ENCODE measurements at regions not wholly inside any gene's neighbourhood (a gene's known extent, or its start where the extent isn't known, plus 50 kb on each side); places are given as distances from the start of the nearest gene placed in this dataset.

DNA sequence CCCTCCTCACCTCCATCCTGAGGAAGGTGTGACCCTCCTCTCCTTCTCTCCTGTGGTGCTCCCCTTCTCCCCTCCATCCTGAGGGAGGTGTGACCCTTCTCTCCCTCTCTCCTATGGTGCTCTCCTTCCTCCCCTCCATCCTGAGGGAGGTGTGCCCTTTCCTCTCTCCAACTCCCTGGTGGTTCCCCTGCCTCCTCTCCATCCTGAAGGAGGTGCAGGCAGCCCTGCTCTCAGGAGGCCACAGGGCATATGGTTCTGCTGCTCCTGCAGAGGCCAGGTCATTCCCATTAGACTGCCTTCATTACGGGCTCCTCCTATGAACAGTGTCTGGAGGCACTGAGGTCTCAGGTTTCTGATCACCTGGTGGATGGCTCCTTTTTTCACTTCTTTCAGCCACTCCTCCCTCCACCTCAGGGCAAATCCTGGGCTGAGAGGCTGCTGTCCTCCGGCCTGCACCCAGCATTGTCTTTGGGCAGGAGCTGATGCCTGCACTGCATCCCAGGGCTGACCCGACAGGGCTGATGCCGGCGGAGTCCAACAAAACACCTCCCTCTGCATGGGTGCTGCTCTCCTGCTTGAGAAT is 197.1 kb downstream of the MED10 start:
- no peaks in the 10 kb centered on the region for H3K4me1 ChIP-seq
- DNase-seq (no peak), FAIRE-seq (no peak), ATAC-seq (no peak)
- intact Hi-C loops (cut with DNase I): no loop called here
- TF ChIP-seq, protein P1, sequence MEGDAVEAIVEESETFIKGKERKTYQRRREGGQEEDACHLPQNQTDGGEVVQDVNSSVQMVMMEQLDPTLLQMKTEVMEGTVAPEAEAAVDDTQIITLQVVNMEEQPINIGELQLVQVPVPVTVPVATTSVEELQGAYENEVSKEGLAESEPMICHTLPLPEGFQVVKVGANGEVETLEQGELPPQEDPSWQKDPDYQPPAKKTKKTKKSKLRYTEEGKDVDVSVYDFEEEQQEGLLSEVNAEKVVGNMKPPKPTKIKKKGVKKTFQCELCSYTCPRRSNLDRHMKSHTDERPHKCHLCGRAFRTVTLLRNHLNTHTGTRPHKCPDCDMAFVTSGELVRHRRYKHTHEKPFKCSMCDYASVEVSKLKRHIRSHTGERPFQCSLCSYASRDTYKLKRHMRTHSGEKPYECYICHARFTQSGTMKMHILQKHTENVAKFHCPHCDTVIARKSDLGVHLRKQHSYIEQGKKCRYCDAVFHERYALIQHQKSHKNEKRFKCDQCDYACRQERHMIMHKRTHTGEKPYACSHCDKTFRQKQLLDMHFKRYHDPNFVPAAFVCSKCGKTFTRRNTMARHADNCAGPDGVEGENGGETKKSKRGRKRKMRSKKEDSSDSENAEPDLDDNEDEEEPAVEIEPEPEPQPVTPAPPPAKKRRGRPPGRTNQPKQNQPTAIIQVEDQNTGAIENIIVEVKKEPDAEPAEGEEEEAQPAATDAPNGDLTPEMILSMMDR (IDR thresholded peaks at IDR 0.05): no peak
- H3K27me3 ChIP-seq: no peaks in the 10 kb centered on the region
- H3K36me3 ChIP-seq: no peaks in the 10 kb centered on the region
- WGBS, 2 donors: 42% methylated on average over 5 of the region's 5 CpGs
- H3K9me3 ChIP-seq: no peaks in the 10 kb centered on the region
- no peak overlapping the region for H3K4me3 ChIP-seq
- no peak overlapping the region for H3K27ac ChIP-seq

DNA sequence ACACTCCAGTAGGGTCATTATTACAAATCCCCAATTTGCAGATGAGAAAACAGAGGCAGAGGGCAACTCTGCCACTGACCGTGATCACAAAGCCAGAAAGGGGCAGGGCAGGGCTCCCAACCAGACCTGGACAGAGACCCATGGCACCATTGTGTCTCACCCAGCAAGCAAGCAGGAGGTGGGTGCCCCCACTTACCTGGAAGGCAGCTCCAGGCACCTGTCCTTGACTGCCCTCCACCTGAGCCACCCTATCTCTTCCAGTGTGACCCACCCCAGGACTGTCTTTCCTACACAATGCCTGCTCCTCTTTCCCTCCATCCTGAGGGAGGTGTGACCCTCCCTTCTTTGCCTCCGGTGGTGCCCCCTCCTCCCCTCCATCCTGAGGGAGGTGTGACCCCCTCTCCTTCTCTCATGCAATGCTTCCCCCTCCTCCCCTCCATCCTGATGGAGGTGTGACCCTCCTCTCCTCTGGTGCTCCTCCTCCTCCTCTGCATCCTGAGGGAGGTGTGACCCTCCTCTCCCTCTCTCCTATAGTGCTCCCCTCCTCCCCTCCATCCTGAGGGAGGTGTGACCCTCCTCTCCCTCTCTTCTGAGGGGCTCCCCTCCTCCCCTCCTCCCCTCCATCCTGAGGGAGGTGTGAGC is 198.0 kb downstream of the MED10 start:
- no peaks in the 10 kb centered on the region for H3K9me3 ChIP-seq
- no peaks in the 10 kb centered on the region for H3K27me3 ChIP-seq
- FAIRE-seq (no peak), ATAC-seq (no peak), DNase-seq (no peak)
- no peaks in the 10 kb centered on the region for H3K36me3 ChIP-seq
- no peak overlapping the region for H3K27ac ChIP-seq
- TF ChIP-seq, protein P1 (IDR thresholded peaks at IDR 0.05): no peak
- WGBS, 2 donors: 55 to 64% methylated on average over 2 of the region's 2 CpGs
- no peak overlapping the region for H3K4me3 ChIP-seq
- intact Hi-C loops (cut with DNase I): no loop called here
- no peaks in the 10 kb centered on the region for H3K4me1 ChIP-seq

DNA sequence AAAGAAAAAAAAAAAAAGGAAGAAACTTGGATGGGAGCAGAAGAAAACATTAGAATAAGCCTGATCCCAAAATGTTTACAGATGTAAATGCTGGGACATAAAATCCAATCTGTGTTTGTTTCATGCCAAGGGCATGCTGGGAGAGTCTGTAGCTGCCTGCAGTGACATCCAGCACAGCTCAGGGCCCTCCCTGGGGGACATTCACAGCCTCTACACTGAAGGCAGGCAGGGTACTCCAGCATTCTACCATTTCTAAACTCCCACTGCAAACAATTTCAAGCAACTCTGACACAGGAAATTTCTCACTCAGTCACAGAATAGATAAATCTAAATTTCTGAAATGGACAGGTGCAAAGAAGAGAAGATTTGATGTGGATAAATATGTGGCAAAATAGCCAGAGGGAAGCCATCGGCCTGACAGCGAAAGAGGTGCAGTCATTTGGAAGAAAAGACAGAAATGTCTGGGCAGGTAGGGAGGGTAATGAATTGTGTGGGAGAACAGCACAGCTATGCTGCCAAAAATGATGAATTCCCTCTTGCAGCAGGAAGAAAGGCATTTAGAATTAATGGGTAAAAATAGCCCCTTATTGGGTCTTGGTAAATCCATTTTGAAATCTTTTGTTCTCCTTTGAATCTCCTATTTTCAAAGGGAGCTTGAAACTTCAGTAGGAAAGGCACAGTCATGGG is 199.4 kb downstream of the MED10 start:
- ATAC-seq (no peak), FAIRE-seq (no peak)

DNA sequence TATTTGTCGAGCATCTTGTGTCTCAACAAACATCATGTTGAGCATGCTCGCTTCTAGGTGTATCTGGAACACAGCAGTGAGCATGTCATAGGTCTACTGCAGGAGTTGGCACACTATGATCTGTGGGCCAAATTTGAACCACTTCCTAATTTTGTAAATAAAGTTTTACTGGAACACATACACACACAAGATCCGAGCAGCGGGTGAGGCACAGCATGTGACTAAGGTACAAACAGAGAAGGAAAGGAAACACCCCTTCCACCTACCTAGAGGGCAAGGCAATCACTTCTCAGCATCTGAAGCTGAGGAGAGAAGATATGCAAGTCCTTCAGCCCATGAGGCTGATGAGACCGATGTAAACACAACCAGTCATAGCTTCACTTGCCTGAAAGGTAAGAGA is 200.4 kb downstream of the MED10 start:
- no peak overlapping the region for H3K27ac ChIP-seq
- ATAC-seq (no peak), FAIRE-seq (no peak), DNase-seq (no peak)
- no peak overlapping the region for H3K4me3 ChIP-seq
- TF ChIP-seq, protein P1 (IDR thresholded peaks at IDR 0.05): no peak
- intact Hi-C loops (cut with DNase I): no loop called here
- no peaks in the 10 kb centered on the region for H3K27me3 ChIP-seq
- H3K4me1 ChIP-seq: no peaks in the 10 kb centered on the region
- H3K36me3 ChIP-seq: no peaks in the 10 kb centered on the region
- 59 to 72% methylated on average over 5 of the region's 5 CpGs for WGBS, 2 donors
- H3K9me3 ChIP-seq: no peaks in the 10 kb centered on the region

More for the DNA sequence above, 199.4 kb downstream of the MED10 start:
- intact Hi-C loops (cut with DNase I): no loop called here
- no peaks in the 10 kb centered on the region for H3K4me1 ChIP-seq
- no peaks in the 10 kb centered on the region for H3K27me3 ChIP-seq
- no peaks in the 10 kb centered on the region for H3K36me3 ChIP-seq
- DNase-seq: no peak
- no peak overlapping the region for H3K4me3 ChIP-seq
- WGBS, 2 donors: 51 to 64% methylated on average over 2 of the region's 2 CpGs
- H3K9me3 ChIP-seq: no peaks in the 10 kb centered on the region
- H3K27ac ChIP-seq: no peak overlapping the region
- TF ChIP-seq, protein P1 (IDR thresholded peaks at IDR 0.05): no peak
